SK-N-MC (cell line): ENCODE measurements at regions not wholly inside any gene's neighbourhood (a gene's known extent, or its start where the extent isn't known, plus 50 kb on each side); places are given as distances from the start of the nearest gene placed in this dataset.

Experiments used
- EZH2 ChIP-seq: fragments of 200-600 bp; sonication (generic); IDR thresholded peaks from one replicate; pipeline ENCODE4 v1.6.1; 2017; ENCODE audit warnings: antibody characterized with exemption
- FOXP2 ChIP-seq: optimal IDR thresholded peaks from 2 replicates; pipeline ENCODE3; 2011; ENCODE audit warnings: mild to moderate bottlenecking, moderate library complexity; ENCODE audit not compliant: insufficient read depth; ENCODE audit errors: extremely low read length, control extremely low read depth
- POLR2AphosphoS5 ChIP-seq: IDR thresholded peaks from 2 replicates; pipeline ENCODE4 v1.6.1; 2012; ENCODE audit warnings: mild to moderate bottlenecking, low read depth, low read length, borderline replicate concordance

DNA sequence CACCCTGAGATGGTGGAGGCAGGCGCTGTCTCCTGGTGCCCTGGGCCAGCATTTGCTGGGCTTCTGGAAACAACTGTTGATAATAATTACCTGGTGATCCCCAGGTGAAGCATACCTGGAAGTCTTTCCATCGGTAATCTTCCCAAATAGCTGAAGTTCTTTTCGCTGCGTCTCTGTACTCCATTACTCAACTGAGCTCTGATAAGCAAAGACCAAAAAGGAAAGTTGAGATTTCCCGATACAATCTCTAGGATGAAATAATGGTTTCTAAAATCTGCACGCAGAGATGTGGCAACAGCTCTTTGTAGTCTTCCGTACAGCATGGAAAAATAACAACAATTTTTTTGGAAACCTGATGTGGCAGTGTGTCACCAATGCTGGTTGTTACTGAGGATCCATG is 226.5 kb downstream of the GATA3 start:
- no peak for TF ChIP-seq POLR2AphosphoS5
- TF ChIP-seq EZH2 = no peak
- no peak for TF ChIP-seq FOXP2
